ENCODE measurements at regions not wholly inside any gene's neighbourhood (a gene's known extent, or its start where the extent isn't known, plus 50 kb on each side); places are given as distances from the start of the nearest gene placed in this dataset.

DNA sequence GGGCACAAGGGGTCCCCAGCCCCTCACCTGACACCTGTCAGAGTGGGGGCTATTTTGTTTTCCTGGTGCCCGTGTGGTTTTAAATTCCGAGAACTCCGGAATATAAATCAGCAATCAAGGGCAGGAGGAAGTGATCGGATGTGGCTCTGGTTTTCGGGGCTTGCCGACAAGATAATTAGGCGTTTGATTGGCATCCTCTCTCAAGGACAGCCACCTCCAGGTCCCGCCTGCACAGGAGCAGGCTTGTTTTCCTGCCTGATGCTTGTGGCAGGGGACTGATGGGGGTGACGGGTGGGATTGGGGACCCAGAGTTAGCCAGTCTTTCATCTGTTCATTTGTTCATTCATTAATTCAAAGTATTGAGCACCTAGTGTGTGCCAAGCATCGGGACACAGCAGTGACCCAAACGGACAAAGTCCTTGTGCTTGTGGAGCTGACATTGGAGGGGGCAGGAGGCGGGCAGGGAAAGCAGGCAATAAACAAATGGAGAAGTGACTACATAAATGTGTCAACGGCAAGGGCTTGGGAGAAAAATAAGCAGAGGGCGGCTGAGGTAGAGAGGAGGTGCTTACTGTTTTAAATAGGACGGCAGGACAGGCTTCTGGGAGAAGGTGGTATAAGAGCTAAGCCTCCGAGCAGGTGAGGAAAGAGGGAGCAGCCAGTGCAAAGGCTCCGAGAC, 166.5 kb downstream of the PHETA1 start:
- 60% methylated on average over 17 of the region's 17 CpGs for WGBS
- no peaks in the 10 kb centered on the region for H3K27me3 ChIP-seq (ENCODE audit: control insufficient read depth in 4 of 4, insufficient read depth in 4 of 4, low read length in 3 of 4)
- no peaks in the 10 kb centered on the region for H3K9me3 ChIP-seq (ENCODE audit: control insufficient read depth in 4 of 4, low read length in 3 of 4)
- no peak overlapping the region for H3K9ac ChIP-seq (ENCODE audit: low read depth in 1 of 2, low read length in 2 of 2)
- no peak overlapping the region for H3K27ac ChIP-seq (ENCODE audit: low read depth in 1 of 2, low read length in 2 of 2)
- H3K36me3 ChIP-seq (ENCODE audit: control insufficient read depth in 4 of 4, insufficient read depth in 3 of 4, low read depth in 1 of 4, low read length in 3 of 4) = peaks cover 0 to 10% (median 2%) of the 10 kb centered on the region in 4 donors
- no peak overlapping the region for H3K4me3 ChIP-seq (ENCODE audit: low read depth in 1 of 3, low read length in 3 of 3)
- TF ChIP-seq RXRA (IDR thresholded peaks at IDR 0.05) (no peak), HNF4A (conservative IDR thresholded peaks at IDR 0.05) (peak in 1 of 2 donors; percentile 47), YY1 (IDR thresholded peaks at IDR 0.05) (no peak)
- TF ChIP-seq, protein P1, sequence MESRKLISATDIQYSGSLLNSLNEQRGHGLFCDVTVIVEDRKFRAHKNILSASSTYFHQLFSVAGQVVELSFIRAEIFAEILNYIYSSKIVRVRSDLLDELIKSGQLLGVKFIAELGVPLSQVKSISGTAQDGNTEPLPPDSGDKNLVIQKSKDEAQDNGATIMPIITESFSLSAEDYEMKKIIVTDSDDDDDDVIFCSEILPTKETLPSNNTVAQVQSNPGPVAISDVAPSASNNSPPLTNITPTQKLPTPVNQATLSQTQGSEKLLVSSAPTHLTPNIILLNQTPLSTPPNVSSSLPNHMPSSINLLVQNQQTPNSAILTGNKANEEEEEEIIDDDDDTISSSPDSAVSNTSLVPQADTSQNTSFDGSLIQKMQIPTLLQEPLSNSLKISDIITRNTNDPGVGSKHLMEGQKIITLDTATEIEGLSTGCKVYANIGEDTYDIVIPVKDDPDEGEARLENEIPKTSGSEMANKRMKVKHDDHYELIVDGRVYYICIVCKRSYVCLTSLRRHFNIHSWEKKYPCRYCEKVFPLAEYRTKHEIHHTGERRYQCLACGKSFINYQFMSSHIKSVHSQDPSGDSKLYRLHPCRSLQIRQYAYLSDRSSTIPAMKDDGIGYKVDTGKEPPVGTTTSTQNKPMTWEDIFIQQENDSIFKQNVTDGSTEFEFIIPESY (IDR thresholded peaks at IDR 0.05) = no peak
- DNase-seq (ENCODE audit: low spot score) = no peak
- peaks cover 0 to 4% (median 4%) of the 10 kb centered on the region in 4 donors for H3K4me1 ChIP-seq (ENCODE audit: control insufficient read depth in 4 of 4, insufficient read depth in 4 of 4, low read length in 3 of 4)

DNA sequence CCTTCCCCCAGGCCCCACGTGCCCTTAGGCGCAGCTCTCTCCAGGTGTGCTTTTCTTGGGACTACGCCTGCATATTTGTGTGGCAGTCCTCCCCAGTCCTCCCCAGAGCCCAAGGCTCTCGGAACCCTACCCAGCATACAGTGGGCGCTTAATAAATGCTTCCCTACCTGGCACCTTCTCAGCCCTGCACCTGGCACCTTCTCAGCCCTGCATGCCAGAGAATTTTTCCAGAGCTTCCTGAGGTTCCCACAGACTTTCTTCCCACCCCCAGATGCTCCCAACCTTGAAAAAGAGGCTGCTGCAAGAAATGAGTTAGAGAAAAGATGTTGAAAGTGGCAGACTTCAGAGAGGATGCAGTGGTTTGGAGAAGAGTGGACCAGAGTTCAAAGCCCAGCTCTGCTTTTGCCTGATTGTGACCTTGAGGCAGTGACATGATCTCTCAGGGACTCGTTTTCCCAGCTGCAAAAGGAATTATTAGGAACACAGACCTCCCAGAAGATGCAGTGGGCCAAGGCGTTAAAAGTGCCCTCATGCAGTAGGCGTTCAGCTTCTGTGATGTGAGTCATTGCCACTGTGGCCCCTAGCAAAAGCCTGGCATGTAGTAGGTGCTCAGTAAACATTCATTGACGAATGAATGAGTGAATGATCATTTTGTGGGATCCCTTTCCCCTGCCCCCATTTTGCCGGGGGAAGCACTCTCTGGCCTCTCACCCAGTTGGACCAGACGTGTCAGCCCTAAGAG, 167.2 kb downstream of the PHETA1 start:
- H3K4me1 ChIP-seq (ENCODE audit: control insufficient read depth in 4 of 4, insufficient read depth in 4 of 4, low read length in 3 of 4) = peaks cover 0 to 4% (median 4%) of the 10 kb centered on the region in 4 donors
- no peak overlapping the region for H3K4me3 ChIP-seq (ENCODE audit: low read depth in 1 of 3, low read length in 3 of 3)
- peaks cover 0 to 8% (median 2%) of the 10 kb centered on the region in 4 donors for H3K36me3 ChIP-seq (ENCODE audit: control insufficient read depth in 4 of 4, insufficient read depth in 3 of 4, low read depth in 1 of 4, low read length in 3 of 4)
- no peaks in the 10 kb centered on the region for H3K27me3 ChIP-seq (ENCODE audit: control insufficient read depth in 4 of 4, insufficient read depth in 4 of 4, low read length in 3 of 4)
- TF ChIP-seq HNF4A (conservative IDR thresholded peaks at IDR 0.05) (no peak), GABPA (IDR thresholded peaks at IDR 0.05 in 1 of 2, conservative IDR thresholded peaks at IDR 0.05 in 1 of 2) (no peak), NR2F2 (IDR thresholded peaks at IDR 0.05) (no peak), JUND (IDR thresholded peaks at IDR 0.05) (no peak), FOXA1 (IDR thresholded peaks at IDR 0.05) (no peak), RXRA (IDR thresholded peaks at IDR 0.05) (no peak), FOXA2 (IDR thresholded peaks at IDR 0.05) (no peak), HNF4G (IDR thresholded peaks at IDR 0.05) (no peak), SP1 (IDR thresholded peaks at IDR 0.05) (no peak), RAD21 (IDR thresholded peaks at IDR 0.05) (no peak), TAF1 (conservative IDR thresholded peaks at IDR 0.05) (no peak), YY1 (IDR thresholded peaks at IDR 0.05) (no peak), EGR1 (IDR thresholded peaks at IDR 0.05; ENCODE audit: low read depth in 2 of 2) (no peak)
- TF ChIP-seq, protein P2, sequence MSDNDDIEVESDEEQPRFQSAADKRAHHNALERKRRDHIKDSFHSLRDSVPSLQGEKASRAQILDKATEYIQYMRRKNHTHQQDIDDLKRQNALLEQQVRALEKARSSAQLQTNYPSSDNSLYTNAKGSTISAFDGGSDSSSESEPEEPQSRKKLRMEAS (IDR thresholded peaks at IDR 0.05) = no peak
- TF ChIP-seq, protein P3, sequence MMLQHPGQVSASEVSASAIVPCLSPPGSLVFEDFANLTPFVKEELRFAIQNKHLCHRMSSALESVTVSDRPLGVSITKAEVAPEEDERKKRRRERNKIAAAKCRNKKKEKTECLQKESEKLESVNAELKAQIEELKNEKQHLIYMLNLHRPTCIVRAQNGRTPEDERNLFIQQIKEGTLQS (IDR thresholded peaks at IDR 0.05) = no peak
- TF ChIP-seq, protein P4, sequence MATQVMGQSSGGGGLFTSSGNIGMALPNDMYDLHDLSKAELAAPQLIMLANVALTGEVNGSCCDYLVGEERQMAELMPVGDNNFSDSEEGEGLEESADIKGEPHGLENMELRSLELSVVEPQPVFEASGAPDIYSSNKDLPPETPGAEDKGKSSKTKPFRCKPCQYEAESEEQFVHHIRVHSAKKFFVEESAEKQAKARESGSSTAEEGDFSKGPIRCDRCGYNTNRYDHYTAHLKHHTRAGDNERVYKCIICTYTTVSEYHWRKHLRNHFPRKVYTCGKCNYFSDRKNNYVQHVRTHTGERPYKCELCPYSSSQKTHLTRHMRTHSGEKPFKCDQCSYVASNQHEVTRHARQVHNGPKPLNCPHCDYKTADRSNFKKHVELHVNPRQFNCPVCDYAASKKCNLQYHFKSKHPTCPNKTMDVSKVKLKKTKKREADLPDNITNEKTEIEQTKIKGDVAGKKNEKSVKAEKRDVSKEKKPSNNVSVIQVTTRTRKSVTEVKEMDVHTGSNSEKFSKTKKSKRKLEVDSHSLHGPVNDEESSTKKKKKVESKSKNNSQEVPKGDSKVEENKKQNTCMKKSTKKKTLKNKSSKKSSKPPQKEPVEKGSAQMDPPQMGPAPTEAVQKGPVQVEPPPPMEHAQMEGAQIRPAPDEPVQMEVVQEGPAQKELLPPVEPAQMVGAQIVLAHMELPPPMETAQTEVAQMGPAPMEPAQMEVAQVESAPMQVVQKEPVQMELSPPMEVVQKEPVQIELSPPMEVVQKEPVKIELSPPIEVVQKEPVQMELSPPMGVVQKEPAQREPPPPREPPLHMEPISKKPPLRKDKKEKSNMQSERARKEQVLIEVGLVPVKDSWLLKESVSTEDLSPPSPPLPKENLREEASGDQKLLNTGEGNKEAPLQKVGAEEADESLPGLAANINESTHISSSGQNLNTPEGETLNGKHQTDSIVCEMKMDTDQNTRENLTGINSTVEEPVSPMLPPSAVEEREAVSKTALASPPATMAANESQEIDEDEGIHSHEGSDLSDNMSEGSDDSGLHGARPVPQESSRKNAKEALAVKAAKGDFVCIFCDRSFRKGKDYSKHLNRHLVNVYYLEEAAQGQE (IDR thresholded peaks at IDR 0.05) = no peak
- TF ChIP-seq, protein P5, sequence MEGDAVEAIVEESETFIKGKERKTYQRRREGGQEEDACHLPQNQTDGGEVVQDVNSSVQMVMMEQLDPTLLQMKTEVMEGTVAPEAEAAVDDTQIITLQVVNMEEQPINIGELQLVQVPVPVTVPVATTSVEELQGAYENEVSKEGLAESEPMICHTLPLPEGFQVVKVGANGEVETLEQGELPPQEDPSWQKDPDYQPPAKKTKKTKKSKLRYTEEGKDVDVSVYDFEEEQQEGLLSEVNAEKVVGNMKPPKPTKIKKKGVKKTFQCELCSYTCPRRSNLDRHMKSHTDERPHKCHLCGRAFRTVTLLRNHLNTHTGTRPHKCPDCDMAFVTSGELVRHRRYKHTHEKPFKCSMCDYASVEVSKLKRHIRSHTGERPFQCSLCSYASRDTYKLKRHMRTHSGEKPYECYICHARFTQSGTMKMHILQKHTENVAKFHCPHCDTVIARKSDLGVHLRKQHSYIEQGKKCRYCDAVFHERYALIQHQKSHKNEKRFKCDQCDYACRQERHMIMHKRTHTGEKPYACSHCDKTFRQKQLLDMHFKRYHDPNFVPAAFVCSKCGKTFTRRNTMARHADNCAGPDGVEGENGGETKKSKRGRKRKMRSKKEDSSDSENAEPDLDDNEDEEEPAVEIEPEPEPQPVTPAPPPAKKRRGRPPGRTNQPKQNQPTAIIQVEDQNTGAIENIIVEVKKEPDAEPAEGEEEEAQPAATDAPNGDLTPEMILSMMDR (IDR thresholded peaks at IDR 0.05; ENCODE audit: low read depth, low read length, missing input control) = no peak
- TF ChIP-seq, protein P1 (IDR thresholded peaks at IDR 0.05) = no peak
- H3K27ac ChIP-seq (ENCODE audit: low read depth in 1 of 2, low read length in 2 of 2) = no peak overlapping the region
- H3K9me3 ChIP-seq (ENCODE audit: control insufficient read depth in 4 of 4, low read length in 3 of 4) = no peaks in the 10 kb centered on the region
- H3K9ac ChIP-seq (ENCODE audit: low read depth in 1 of 2, low read length in 2 of 2) = no peak overlapping the region
- WGBS = 86% methylated on average over 11 of the region's 11 CpGs
- no peak for DNase-seq (ENCODE audit: low spot score)
